ENCODE measurements at regions not wholly inside any gene's neighbourhood (a gene's known extent, or its start where the extent isn't known, plus 50 kb on each side); places are given as distances from the start of the nearest gene placed in this dataset.

DNA sequence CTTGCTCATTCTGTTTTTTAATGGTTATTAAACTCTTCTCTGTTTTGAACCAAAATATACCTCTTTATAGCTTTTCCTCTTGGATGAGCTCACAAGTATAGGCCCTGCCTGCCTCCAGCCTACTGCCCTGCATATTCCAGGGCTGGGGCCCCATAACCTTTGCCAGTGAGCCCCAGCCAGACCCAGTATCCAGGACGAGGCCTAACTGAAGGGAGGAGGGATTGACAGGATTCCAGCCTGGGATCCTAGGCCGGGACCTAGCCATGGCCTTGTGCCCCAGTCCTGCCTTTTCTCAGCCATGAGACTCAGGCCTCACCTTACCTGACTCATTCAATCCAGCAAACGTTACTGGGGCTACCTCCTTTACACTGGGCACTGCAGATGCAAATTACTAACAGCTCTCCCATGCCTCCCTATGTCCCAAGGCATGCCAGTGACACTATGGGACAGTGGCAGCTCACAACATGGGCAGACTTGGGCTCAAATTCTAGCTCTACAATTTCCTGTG lies 159.2 kb downstream of the DDX1 start:
- TF ChIP-seq, protein P1, sequence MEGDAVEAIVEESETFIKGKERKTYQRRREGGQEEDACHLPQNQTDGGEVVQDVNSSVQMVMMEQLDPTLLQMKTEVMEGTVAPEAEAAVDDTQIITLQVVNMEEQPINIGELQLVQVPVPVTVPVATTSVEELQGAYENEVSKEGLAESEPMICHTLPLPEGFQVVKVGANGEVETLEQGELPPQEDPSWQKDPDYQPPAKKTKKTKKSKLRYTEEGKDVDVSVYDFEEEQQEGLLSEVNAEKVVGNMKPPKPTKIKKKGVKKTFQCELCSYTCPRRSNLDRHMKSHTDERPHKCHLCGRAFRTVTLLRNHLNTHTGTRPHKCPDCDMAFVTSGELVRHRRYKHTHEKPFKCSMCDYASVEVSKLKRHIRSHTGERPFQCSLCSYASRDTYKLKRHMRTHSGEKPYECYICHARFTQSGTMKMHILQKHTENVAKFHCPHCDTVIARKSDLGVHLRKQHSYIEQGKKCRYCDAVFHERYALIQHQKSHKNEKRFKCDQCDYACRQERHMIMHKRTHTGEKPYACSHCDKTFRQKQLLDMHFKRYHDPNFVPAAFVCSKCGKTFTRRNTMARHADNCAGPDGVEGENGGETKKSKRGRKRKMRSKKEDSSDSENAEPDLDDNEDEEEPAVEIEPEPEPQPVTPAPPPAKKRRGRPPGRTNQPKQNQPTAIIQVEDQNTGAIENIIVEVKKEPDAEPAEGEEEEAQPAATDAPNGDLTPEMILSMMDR (IDR thresholded peaks at IDR 0.05), result no peak
- TF ChIP-seq POLR2AphosphoS5 (IDR thresholded peaks at IDR 0.05), result no peak

All from transverse colon (tissue), 4 donors.